ENCODE measurements at regions not wholly inside any gene's neighbourhood (a gene's known extent, or its start where the extent isn't known, plus 50 kb on each side); places are given as distances from the start of the nearest gene placed in this dataset.
"Not testable (repeated sequence)": the region's sequence is repeated elsewhere in the genome, so short reads cannot be mapped to it uniquely, and the experiment has no call there.

GRCh38 chr6:152834366-152834765, 83.8 kb downstream of the VIP start:
- TF ChIP-seq, protein P1, sequence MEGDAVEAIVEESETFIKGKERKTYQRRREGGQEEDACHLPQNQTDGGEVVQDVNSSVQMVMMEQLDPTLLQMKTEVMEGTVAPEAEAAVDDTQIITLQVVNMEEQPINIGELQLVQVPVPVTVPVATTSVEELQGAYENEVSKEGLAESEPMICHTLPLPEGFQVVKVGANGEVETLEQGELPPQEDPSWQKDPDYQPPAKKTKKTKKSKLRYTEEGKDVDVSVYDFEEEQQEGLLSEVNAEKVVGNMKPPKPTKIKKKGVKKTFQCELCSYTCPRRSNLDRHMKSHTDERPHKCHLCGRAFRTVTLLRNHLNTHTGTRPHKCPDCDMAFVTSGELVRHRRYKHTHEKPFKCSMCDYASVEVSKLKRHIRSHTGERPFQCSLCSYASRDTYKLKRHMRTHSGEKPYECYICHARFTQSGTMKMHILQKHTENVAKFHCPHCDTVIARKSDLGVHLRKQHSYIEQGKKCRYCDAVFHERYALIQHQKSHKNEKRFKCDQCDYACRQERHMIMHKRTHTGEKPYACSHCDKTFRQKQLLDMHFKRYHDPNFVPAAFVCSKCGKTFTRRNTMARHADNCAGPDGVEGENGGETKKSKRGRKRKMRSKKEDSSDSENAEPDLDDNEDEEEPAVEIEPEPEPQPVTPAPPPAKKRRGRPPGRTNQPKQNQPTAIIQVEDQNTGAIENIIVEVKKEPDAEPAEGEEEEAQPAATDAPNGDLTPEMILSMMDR (IDR thresholded peaks at IDR 0.05): not testable (repeated sequence)
- not testable (repeated sequence) for TF ChIP-seq POLR2A (IDR thresholded peaks at IDR 0.05)
